TTC549 (cell line): ENCODE measurements at regions not wholly inside any gene's neighbourhood (a gene's known extent, or its start where the extent isn't known, plus 50 kb on each side); places are given as distances from the start of the nearest gene placed in this dataset.
"Not testable (repeated sequence)": the region's sequence is repeated elsewhere in the genome, so short reads cannot be mapped to it uniquely, and the experiment has no call there.

ENCODE experiments used
- FAIRE-seq: peaks from 2 replicates; lab custom pipeline; 2012; peaks lifted over from hg19 to GRCh38; lab: Jason Lieb, UNC

GRCh38 chr16:65349626-65350025, 227.8 kb upstream of the CDH11 start:
- FAIRE-seq: no peak

- FAIRE-seq: no peak
Observed at GRCh38 chr16:65343556-65343955, 221.7 kb upstream of the CDH11 start.

- no peak for FAIRE-seq
Observed at GRCh38 chr16:65342231-65342866, 220.5 kb upstream of the CDH11 start.

- no peak for FAIRE-seq
Observed at GRCh38 chr16:65339062-65339461, 217.2 kb upstream of the CDH11 start.

- no peak for FAIRE-seq
Observed at GRCh38 chr16:65336160-65336559, 214.3 kb upstream of the CDH11 start.

- FAIRE-seq: no peak
Observed at GRCh38 chr16:65334081-65334480, 212.2 kb upstream of the CDH11 start.

GRCh38 chr16:65333283-65333682, 211.4 kb upstream of the CDH11 start:
- FAIRE-seq: no peak

- no peak for FAIRE-seq
Observed at GRCh38 chr16:65327346-65327745, 205.5 kb upstream of the CDH11 start.

- no peak for FAIRE-seq
Observed at GRCh38 chr16:65323655-65324237, 201.9 kb upstream of the CDH11 start.

GRCh38 chr16:65319621-65320231, 197.9 kb upstream of the CDH11 start:
- no peak for FAIRE-seq

GRCh38 chr16:65318590-65319257, 196.9 kb upstream of the CDH11 start:
- FAIRE-seq: no peak

- no peak for FAIRE-seq
Observed at GRCh38 chr16:65318138-65318537, 196.3 kb upstream of the CDH11 start.

- FAIRE-seq: no peak
Observed at GRCh38 chr16:65316808-65317207, 194.9 kb upstream of the CDH11 start.

GRCh38 chr16:65315081-65315780, 193.4 kb upstream of the CDH11 start:
- FAIRE-seq: no peak

GRCh38 chr16:65314627-65315008, 192.8 kb upstream of the CDH11 start:
- FAIRE-seq: no peak

- no peak for FAIRE-seq
Observed at GRCh38 chr16:65313936-65314626, 192.2 kb upstream of the CDH11 start.

- no peak for FAIRE-seq
Observed at GRCh38 chr16:65312795-65313194, 190.9 kb upstream of the CDH11 start.

GRCh38 chr16:65312071-65312470, 190.2 kb upstream of the CDH11 start:
- FAIRE-seq: no peak

GRCh38 chr16:65310491-65310890, 188.6 kb upstream of the CDH11 start:
- FAIRE-seq: not testable (repeated sequence)

- no peak for FAIRE-seq
Observed at GRCh38 chr16:65309354-65309753, 187.5 kb upstream of the CDH11 start.

GRCh38 chr16:65308506-65308905, 186.6 kb upstream of the CDH11 start:
- no peak for FAIRE-seq

- FAIRE-seq: no peak
Observed at GRCh38 chr16:65307286-65307685, 185.4 kb upstream of the CDH11 start.
